Upper lobe of left lung (tissue), 4 donors: ENCODE measurements at regions not wholly inside any gene's neighbourhood (a gene's known extent, or its start where the extent isn't known, plus 50 kb on each side); places are given as distances from the start of the nearest gene placed in this dataset.

Source experiments
- POLR2A ChIP-seq, 4 donors: fragments of 450-650 bp; IDR thresholded peaks; one replicate each; pipeline ENCODE4 v1.5.1; 2016 to 2017; ENCODE audit warnings: antibody characterized with exemption in 4 of 4, mild to moderate bottlenecking in 2 of 4
- POLR2AphosphoS5 ChIP-seq, 2 donors: sonication (generic); formaldehyde crosslinking; IDR thresholded peaks; one replicate each; pipeline ENCODE4 v1.5.1; 2017; ENCODE audit warnings: antibody characterized with exemption in 2 of 2
- TF ChIP-seq, protein P1 (sequence below), 6 experiments: fragments of 450-650 bp in 4 of 6; fragments of 200-600 bp in 2 of 6; sonication (generic) in 2 of 6; IDR thresholded peaks; one replicate each; pipeline ENCODE4 v1.5.1; 2016 to 2019; ENCODE audit warnings: antibody characterized with exemption in 6 of 6

- TF ChIP-seq POLR2A (IDR thresholded peaks at IDR 0.05) (no peak), POLR2AphosphoS5 (IDR thresholded peaks at IDR 0.05) (no peak)
- TF ChIP-seq, protein P1, sequence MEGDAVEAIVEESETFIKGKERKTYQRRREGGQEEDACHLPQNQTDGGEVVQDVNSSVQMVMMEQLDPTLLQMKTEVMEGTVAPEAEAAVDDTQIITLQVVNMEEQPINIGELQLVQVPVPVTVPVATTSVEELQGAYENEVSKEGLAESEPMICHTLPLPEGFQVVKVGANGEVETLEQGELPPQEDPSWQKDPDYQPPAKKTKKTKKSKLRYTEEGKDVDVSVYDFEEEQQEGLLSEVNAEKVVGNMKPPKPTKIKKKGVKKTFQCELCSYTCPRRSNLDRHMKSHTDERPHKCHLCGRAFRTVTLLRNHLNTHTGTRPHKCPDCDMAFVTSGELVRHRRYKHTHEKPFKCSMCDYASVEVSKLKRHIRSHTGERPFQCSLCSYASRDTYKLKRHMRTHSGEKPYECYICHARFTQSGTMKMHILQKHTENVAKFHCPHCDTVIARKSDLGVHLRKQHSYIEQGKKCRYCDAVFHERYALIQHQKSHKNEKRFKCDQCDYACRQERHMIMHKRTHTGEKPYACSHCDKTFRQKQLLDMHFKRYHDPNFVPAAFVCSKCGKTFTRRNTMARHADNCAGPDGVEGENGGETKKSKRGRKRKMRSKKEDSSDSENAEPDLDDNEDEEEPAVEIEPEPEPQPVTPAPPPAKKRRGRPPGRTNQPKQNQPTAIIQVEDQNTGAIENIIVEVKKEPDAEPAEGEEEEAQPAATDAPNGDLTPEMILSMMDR (IDR thresholded peaks at IDR 0.05): no peak
Observed at GRCh38 chr10:3914733-3915132, 129.7 kb upstream of the KLF6 start.
